Natural killer cell treated with Interleukin-12 subunit alpha and Interleukin-12 subunit beta and Interleukin-15 and Interleukin-18, amount 100 ng/mL, for 72 hours (primary cell): ENCODE measurements at regions not wholly inside any gene's neighbourhood (a gene's known extent, or its start where the extent isn't known, plus 50 kb on each side); places are given as distances from the start of the nearest gene placed in this dataset.

Experiments
- ATAC-seq, 2 donors: fragments of 150-1000 bp; cut with Tn5 transposase in 1 of 2; sonication (Bioruptor Pico), chemical (Tn5 transposase) in 1 of 2; 2 replicates each; pipeline ENCODE4 v1.10.0; 2021
- DNase-seq: peaks from one replicate; pipeline ENCODE4 v3.0.0; 2022; ENCODE audit warnings: low spot score
- H3K27ac Mint-ChIP-seq, 2 donors: 1 replicate in 1 of 2; 2 replicates in 1 of 2; pipeline ENCODE4 v1.8.0; 2022; ENCODE audit warnings: mixed read lengths in 2 of 2, mild to moderate bottlenecking in 1 of 2, moderate library complexity in 1 of 2
- H3K27me3 Mint-ChIP-seq, 2 donors: 1 replicate in 1 of 2; 2 replicates in 1 of 2; pipeline ENCODE4 v1.8.0; 2022; ENCODE audit warnings: mixed read lengths in 2 of 2
- H3K36me3 Mint-ChIP-seq: one replicate; pipeline ENCODE4 v1.8.0; 2022; ENCODE audit warnings: mixed read lengths
- H3K4me1 Mint-ChIP-seq, 2 donors: 1 replicate in 1 of 2; 2 replicates in 1 of 2; pipeline ENCODE4 v1.8.0; 2022; ENCODE audit warnings: low read depth in 2 of 2, mixed read lengths in 2 of 2, mild to moderate bottlenecking in 1 of 2
- H3K4me3 Mint-ChIP-seq: one replicate; pipeline ENCODE4 v1.8.0; 2022; ENCODE audit warnings: mixed read lengths
- H3K9me3 Mint-ChIP-seq: 2 replicates; pipeline ENCODE4 v1.8.0; 2022; ENCODE audit warnings: mixed read lengths

- no peak overlapping the region for H3K27ac Mint-ChIP-seq
- peaks cover 37% of the 10 kb centered on the region for H3K9me3 Mint-ChIP-seq
- H3K4me1 Mint-ChIP-seq, result no peaks in the 10 kb centered on the region
- DNase-seq, result no peak
- ATAC-seq, result no peak
- H3K27me3 Mint-ChIP-seq, result no peaks in the 10 kb centered on the region
- H3K36me3 Mint-ChIP-seq, result peaks cover 6% of the 10 kb centered on the region
- H3K4me3 Mint-ChIP-seq, result no peak overlapping the region
Measured at GRCh38 chrX:8288590-8288989, 117.5 kb upstream of the VCX2 start.

GRCh38 chrX:8289523-8289922 lies 118.5 kb upstream of the VCX2 start:
- H3K36me3 Mint-ChIP-seq, result peaks cover 6% of the 10 kb centered on the region
- peaks cover 38% of the 10 kb centered on the region for H3K9me3 Mint-ChIP-seq
- H3K27ac Mint-ChIP-seq, result no peak overlapping the region
- no peaks in the 10 kb centered on the region for H3K4me1 Mint-ChIP-seq
- ATAC-seq (no peak), DNase-seq (no peak)
- H3K4me3 Mint-ChIP-seq, result no peak overlapping the region
- no peaks in the 10 kb centered on the region for H3K27me3 Mint-ChIP-seq

- ATAC-seq, result no peak
- DNase-seq, result no peak
- no peaks in the 10 kb centered on the region for H3K27me3 Mint-ChIP-seq
Measured at GRCh38 chrX:8297766-8298165, 126.7 kb upstream of the VCX2 start.

GRCh38 chrX:8304668-8305067 lies 133.6 kb upstream of the VCX2 start:
- ATAC-seq, result no peak
- Mint-ChIP-seq H3K27me3 (no peaks in the 10 kb centered on the region), H3K4me1 (no peaks in the 10 kb centered on the region), H3K4me3 (no peak overlapping the region), H3K36me3 (no peaks in the 10 kb centered on the region), H3K27ac (no peak overlapping the region), H3K9me3 (peaks cover 21% of the 10 kb centered on the region)
- DNase-seq, result no peak

More at GRCh38 chrX:8297766-8298165, 126.7 kb upstream of the VCX2 start:
- Mint-ChIP-seq H3K4me3 (no peak overlapping the region), H3K36me3 (peaks cover 3% of the 10 kb centered on the region), H3K4me1 (no peaks in the 10 kb centered on the region), H3K9me3 (peaks cover 19% of the 10 kb centered on the region), H3K27ac (no peak overlapping the region)

GRCh38 chrX:8305350-8305749 lies 134.3 kb upstream of the VCX2 start:
- no peaks in the 10 kb centered on the region for H3K4me1 Mint-ChIP-seq
- H3K36me3 Mint-ChIP-seq, result peaks cover 4% of the 10 kb centered on the region
- no peak for DNase-seq
- no peak overlapping the region for H3K27ac Mint-ChIP-seq
- peaks cover 21% of the 10 kb centered on the region for H3K9me3 Mint-ChIP-seq
- no peak overlapping the region for H3K4me3 Mint-ChIP-seq
- no peak for ATAC-seq
- no peaks in the 10 kb centered on the region for H3K27me3 Mint-ChIP-seq

GRCh38 chrX:8306291-8306925 lies 135.3 kb upstream of the VCX2 start:
- no peak for ATAC-seq
- Mint-ChIP-seq H3K4me3 (no peak overlapping the region), H3K27ac (no peak overlapping the region), H3K36me3 (peaks cover 4% of the 10 kb centered on the region), H3K27me3 (no peaks in the 10 kb centered on the region), H3K4me1 (no peaks in the 10 kb centered on the region), H3K9me3 (peaks cover 24% of the 10 kb centered on the region)
- no peak for DNase-seq

- Mint-ChIP-seq H3K9me3 (peaks cover 20% of the 10 kb centered on the region), H3K4me1 (no peaks in the 10 kb centered on the region), H3K36me3 (peaks cover 4% of the 10 kb centered on the region), H3K27ac (no peak overlapping the region), H3K27me3 (no peaks in the 10 kb centered on the region), H3K4me3 (no peak overlapping the region)
- DNase-seq (no peak), ATAC-seq (no peak)
Measured at GRCh38 chrX:8310409-8310808, 139.3 kb upstream of the VCX2 start.

GRCh38 chrX:8313844-8314243 lies 142.8 kb upstream of the VCX2 start:
- H3K9me3 Mint-ChIP-seq, result peaks cover 21% of the 10 kb centered on the region
- H3K4me1 Mint-ChIP-seq, result no peaks in the 10 kb centered on the region
- no peak overlapping the region for H3K4me3 Mint-ChIP-seq
- ATAC-seq (no peak), DNase-seq (no peak)
- no peaks in the 10 kb centered on the region for H3K27me3 Mint-ChIP-seq
- peaks cover 4% of the 10 kb centered on the region for H3K36me3 Mint-ChIP-seq
- H3K27ac Mint-ChIP-seq, result no peak overlapping the region

- Mint-ChIP-seq H3K36me3 (peaks cover 4% of the 10 kb centered on the region), H3K27ac (no peak overlapping the region), H3K27me3 (no peaks in the 10 kb centered on the region), H3K9me3 (peaks cover 24% of the 10 kb centered on the region), H3K4me1 (no peaks in the 10 kb centered on the region), H3K4me3 (no peak overlapping the region)
- DNase-seq (no peak), ATAC-seq (no peak)
Measured at GRCh38 chrX:8314881-8315280, 143.8 kb upstream of the VCX2 start.

GRCh38 chrX:8319359-8319758 lies 145.3 kb upstream of the VCX3B start:
- H3K9me3 Mint-ChIP-seq, result peaks cover 19% of the 10 kb centered on the region
- DNase-seq (no peak), ATAC-seq (no peak)
- no peaks in the 10 kb centered on the region for H3K4me1 Mint-ChIP-seq
- H3K27me3 Mint-ChIP-seq, result no peaks in the 10 kb centered on the region
- no peak overlapping the region for H3K4me3 Mint-ChIP-seq
- no peaks in the 10 kb centered on the region for H3K36me3 Mint-ChIP-seq
- no peak overlapping the region for H3K27ac Mint-ChIP-seq

- no peak overlapping the region for H3K4me3 Mint-ChIP-seq
- ATAC-seq (no peak), DNase-seq (no peak)
- H3K9me3 Mint-ChIP-seq, result peaks cover 13% of the 10 kb centered on the region
- no peaks in the 10 kb centered on the region for H3K36me3 Mint-ChIP-seq
- no peaks in the 10 kb centered on the region for H3K27me3 Mint-ChIP-seq
- no peaks in the 10 kb centered on the region for H3K4me1 Mint-ChIP-seq
- no peak overlapping the region for H3K27ac Mint-ChIP-seq
Measured at GRCh38 chrX:8323356-8323755, 141.3 kb upstream of the VCX3B start.

- no peaks in the 10 kb centered on the region for H3K4me1 Mint-ChIP-seq
- no peak overlapping the region for H3K27ac Mint-ChIP-seq
- H3K27me3 Mint-ChIP-seq, result no peaks in the 10 kb centered on the region
- peaks cover 17% of the 10 kb centered on the region for H3K9me3 Mint-ChIP-seq
- no peak overlapping the region for H3K4me3 Mint-ChIP-seq
- ATAC-seq (no peak), DNase-seq (no peak)
- no peaks in the 10 kb centered on the region for H3K36me3 Mint-ChIP-seq
Measured at GRCh38 chrX:8341814-8342590, 122.6 kb upstream of the VCX3B start.

GRCh38 chrX:8345473-8345872 lies 119.2 kb upstream of the VCX3B start:
- no peak overlapping the region for H3K4me3 Mint-ChIP-seq
- ATAC-seq, result no peak
- DNase-seq, result no peak
- H3K27me3 Mint-ChIP-seq, result no peaks in the 10 kb centered on the region
- peaks cover 17% of the 10 kb centered on the region for H3K9me3 Mint-ChIP-seq
- no peaks in the 10 kb centered on the region for H3K4me1 Mint-ChIP-seq
- no peaks in the 10 kb centered on the region for H3K36me3 Mint-ChIP-seq
- H3K27ac Mint-ChIP-seq, result no peak overlapping the region

- peaks cover 19% of the 10 kb centered on the region for H3K9me3 Mint-ChIP-seq
- H3K27me3 Mint-ChIP-seq, result no peaks in the 10 kb centered on the region
- no peak for ATAC-seq
Measured at GRCh38 chrX:8346060-8346459, 118.6 kb upstream of the VCX3B start.

More at GRCh38 chrX:8346060-8346459, 118.6 kb upstream of the VCX3B start:
- no peak for DNase-seq
- H3K4me1 Mint-ChIP-seq, result no peaks in the 10 kb centered on the region
- no peaks in the 10 kb centered on the region for H3K36me3 Mint-ChIP-seq
- H3K4me3 Mint-ChIP-seq, result no peak overlapping the region
- H3K27ac Mint-ChIP-seq, result no peak overlapping the region
